H9 (cell line): ENCODE measurements at regions not wholly inside any gene's neighbourhood (a gene's known extent, or its start where the extent isn't known, plus 50 kb on each side); places are given as distances from the start of the nearest gene placed in this dataset.

Experiments
- DNase-seq: peaks from one replicate; pipeline ENCODE4 v3.0.0-alpha.2; 2017
- H2AFZ ChIP-seq: one replicate; pipeline ENCODE4 v1.6.1; 2013; ENCODE audit warnings: mild to moderate bottlenecking, low read length, control low read depth, moderate library complexity
- H2AK5ac ChIP-seq: 2 replicates; pipeline ENCODE4 v1.6.1; 2013; ENCODE audit warnings: low read length, control low read depth, mixed read lengths; ENCODE audit not compliant: insufficient read length
- H2BK120ac ChIP-seq: one replicate; pipeline ENCODE4 v1.6.1; 2013; ENCODE audit warnings: low read depth, mild to moderate bottlenecking, low read length, control low read depth, inconsistent platforms; ENCODE audit not compliant: poor library complexity, severe bottlenecking
- H2BK12ac ChIP-seq: 2 replicates; pipeline ENCODE4 v1.6.1; 2013; ENCODE audit warnings: low read length, control low read depth, mixed read lengths, low read depth; ENCODE audit not compliant: insufficient read length
- H2BK15ac ChIP-seq: 2 replicates; pipeline ENCODE4 v1.6.1; 2013; ENCODE audit warnings: low read depth, low read length, control low read depth
- H2BK20ac ChIP-seq: one replicate; pipeline ENCODE4 v1.6.1; 2013; ENCODE audit warnings: low read depth, mild to moderate bottlenecking, low read length, control low read depth, inconsistent platforms; ENCODE audit not compliant: poor library complexity, severe bottlenecking
- H2BK5ac ChIP-seq: 2 replicates; pipeline ENCODE4 v1.6.1; 2013; ENCODE audit warnings: low read length, control low read depth, mixed read lengths; ENCODE audit not compliant: insufficient read length
- H3K14ac ChIP-seq: 2 replicates; pipeline ENCODE4 v1.6.1; 2013; ENCODE audit warnings: low read length, control low read depth; ENCODE audit not compliant: insufficient read depth
- H3K18ac ChIP-seq: 2 replicates; pipeline ENCODE4 v1.6.1; 2013; ENCODE audit warnings: low read depth, mild to moderate bottlenecking, mixed read lengths, low read length, control low read depth; ENCODE audit not compliant: insufficient read length
- H3K23ac ChIP-seq: 2 replicates; pipeline ENCODE4 v1.6.1; 2013; ENCODE audit warnings: low read length, control low read depth, mixed read lengths, low read depth; ENCODE audit not compliant: insufficient read length
- H3K23me2 ChIP-seq: 2 replicates; pipeline ENCODE4 v1.6.1; 2013; ENCODE audit warnings: low read depth, mild to moderate bottlenecking, mixed read lengths, low read length, control low read depth; ENCODE audit not compliant: insufficient read length, poor library complexity, severe bottlenecking
- H3K27ac ChIP-seq: 2 replicates; pipeline ENCODE4 v1.5.1; 2013; ENCODE audit warnings: low read length, control low read depth, mixed read lengths, low read depth; ENCODE audit not compliant: insufficient read length
- H3K27me3 ChIP-seq: 2 replicates; pipeline ENCODE4 v1.6.1; 2013; ENCODE audit warnings: low read length, control low read depth, inconsistent platforms; ENCODE audit not compliant: insufficient read depth
- H3K4ac ChIP-seq: 2 replicates; pipeline ENCODE4 v1.6.1; 2013; ENCODE audit warnings: low read depth, mild to moderate bottlenecking, control low read depth, inconsistent platforms, low read length, moderate library complexity
- H3K4me1 ChIP-seq: 2 replicates; pipeline ENCODE4 v1.6.1; 2013; ENCODE audit warnings: low read length, control low read depth, inconsistent platforms; ENCODE audit not compliant: insufficient read depth
- H3K4me2 ChIP-seq: 2 replicates; pipeline ENCODE4 v1.6.1; 2013; ENCODE audit warnings: low read length, control low read depth, mixed read lengths; ENCODE audit not compliant: insufficient read length, insufficient read depth
- H3K56ac ChIP-seq: 2 replicates; pipeline ENCODE4 v1.6.1; 2013; ENCODE audit warnings: low read depth, mild to moderate bottlenecking, mixed read lengths, low read length, control low read depth; ENCODE audit not compliant: insufficient read length
- H3K79me1 ChIP-seq: 2 replicates; pipeline ENCODE4 v1.6.1; 2013; ENCODE audit warnings: low read depth, mild to moderate bottlenecking, moderate library complexity, low read length, control low read depth, inconsistent platforms; ENCODE audit not compliant: insufficient read depth, poor library complexity, severe bottlenecking
- H3K79me2 ChIP-seq: 2 replicates; pipeline ENCODE4 v1.6.1; 2013; ENCODE audit warnings: low read length, control low read depth, inconsistent platforms; ENCODE audit not compliant: insufficient read depth
- H3K9ac ChIP-seq: 2 replicates; pipeline ENCODE4 v1.6.1; 2013; ENCODE audit warnings: low read length, control low read depth, mixed read lengths; ENCODE audit not compliant: insufficient read length; ENCODE audit errors: extremely low read depth
- H3K9me3 ChIP-seq: one replicate; pipeline ENCODE4 v1.6.1; 2013; ENCODE audit warnings: low read depth, low read length, inconsistent platforms; ENCODE audit not compliant: control insufficient read depth
- H3T11ph ChIP-seq: one replicate; pipeline ENCODE4 v1.6.1; 2013; ENCODE audit warnings: mild to moderate bottlenecking, low read length, control low read depth, inconsistent platforms
- H4K20me1 ChIP-seq: one replicate; pipeline ENCODE4 v1.6.1; 2013; ENCODE audit not compliant: control insufficient read depth, insufficient read length, insufficient read depth
- H4K5ac ChIP-seq: 2 replicates; pipeline ENCODE4 v1.6.1; 2013; ENCODE audit warnings: low read depth, mild to moderate bottlenecking, mixed read lengths, low read length, control low read depth; ENCODE audit not compliant: insufficient read length
- H4K8ac ChIP-seq: replicated peaks from 2 replicates; pipeline ENCODE4 v1.6.1; 2013; ENCODE audit warnings: low read length, control low read depth, mixed read lengths, low read depth; ENCODE audit not compliant: insufficient read length
- H4K91ac ChIP-seq: 2 replicates; pipeline ENCODE4 v1.6.1; 2013; ENCODE audit warnings: low read depth, mild to moderate bottlenecking, moderate library complexity, mixed read lengths, low read length, control low read depth; ENCODE audit not compliant: insufficient read length
- H3K27ac Mint-ChIP-seq, 3 experiments: 2 replicates in 2 of 3; 3 replicates in 1 of 3; pipeline ENCODE4 v1.8.0; 2020 to 2021; ENCODE audit warnings: mixed read lengths in 3 of 3, mild to moderate bottlenecking in 1 of 3, moderate library complexity in 1 of 3
- H3K27me3 Mint-ChIP-seq: 2 replicates; pipeline ENCODE4 v1.8.0; 2021; ENCODE audit warnings: low read depth, mild to moderate bottlenecking, moderate library complexity, mixed read lengths
- H3K36me3 Mint-ChIP-seq, 3 experiments: 2 replicates in 2 of 3; 3 replicates in 1 of 3; pipeline ENCODE4 v1.8.0; 2020 to 2021; ENCODE audit warnings: low read depth in 3 of 3, mixed read lengths in 3 of 3; ENCODE audit not compliant: insufficient read depth in 1 of 3
- H3K4me1 Mint-ChIP-seq, 2 experiments: 2 replicates each; pipeline ENCODE4 v1.8.0; 2020; ENCODE audit warnings: mixed read lengths in 2 of 2
- H3K4me3 Mint-ChIP-seq, 2 experiments: 2 replicates in 1 of 2; 3 replicates in 1 of 2; pipeline ENCODE4 v1.8.0; 2020 to 2021; ENCODE audit warnings: mild to moderate bottlenecking in 2 of 2, mixed read lengths in 2 of 2, moderate library complexity in 1 of 2
- H3K9me3 Mint-ChIP-seq, 2 experiments: 2 replicates in 1 of 2; 3 replicates in 1 of 2; pipeline ENCODE4 v1.8.0; 2020; ENCODE audit warnings: mild to moderate bottlenecking in 2 of 2, mixed read lengths in 2 of 2, moderate library complexity in 1 of 2
- WGBS: extraction: QIAGEN DNeasy Blood & Tissue Kit; methylation state at CpG from one replicate; pipeline ENCODE4 v1.1.7; 2013; ENCODE audit warnings: missing lambda C conversion rate, low lambda C conversion rate, mixed read lengths; ENCODE audit not compliant: insufficient read length; ENCODE audit errors: extremely low coverage; 5-methylcytosine and 5-hydroxymethylcytosine counted together
- TF ChIP-seq, protein P1 (sequence below): fragments of 200-600 bp; sonication (generic); conservative IDR thresholded peaks from 3 replicates; pipeline ENCODE4 v1.8.0; 2021; ENCODE audit warnings: antibody characterized with exemption, mild to moderate bottlenecking

DNA sequence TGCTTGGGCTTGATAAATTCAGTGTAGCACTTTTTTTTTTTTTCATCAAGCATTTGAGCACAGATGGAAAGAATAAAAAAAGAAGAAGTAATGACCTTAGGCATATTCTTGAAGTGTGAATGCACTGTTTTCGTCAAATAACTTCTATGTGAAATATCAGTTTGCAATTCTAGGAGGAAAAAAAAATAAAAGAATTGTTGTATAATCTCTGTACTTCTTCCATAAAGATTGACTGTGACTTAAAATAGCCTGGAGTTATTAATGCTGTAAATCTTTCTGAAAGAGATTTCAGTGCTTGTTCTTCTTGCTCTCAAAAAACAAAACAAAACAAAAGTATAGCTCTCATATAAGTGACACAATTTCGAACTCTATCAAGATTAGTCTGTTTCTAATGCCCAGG is 536.9 kb upstream of the ZNF608 start:
- H3K27ac Mint-ChIP-seq = no peak overlapping the region
- no peaks in the 10 kb centered on the region for H3K4me1 ChIP-seq
- no peak overlapping the region for H2BK12ac ChIP-seq
- no peak overlapping the region for H3T11ph ChIP-seq
- no peak overlapping the region for H3K14ac ChIP-seq
- no peaks in the 10 kb centered on the region; a peak in 1 of 5 replicates for H3K9me3 Mint-ChIP-seq
- no peak overlapping the region for H2BK5ac ChIP-seq
- no CpG with 5 or more reads among the region's 2 CpGs for WGBS
- H4K5ac ChIP-seq = no peak overlapping the region
- H2BK15ac ChIP-seq = no peak overlapping the region
- no peak overlapping the region for H3K18ac ChIP-seq
- no peaks in the 10 kb centered on the region for H3K79me1 ChIP-seq
- no peak overlapping the region for H2AFZ ChIP-seq
- H4K8ac ChIP-seq = no peak overlapping the region
- no peak overlapping the region for H3K23ac ChIP-seq
- no peaks in the 10 kb centered on the region for H3K27me3 ChIP-seq
- no peak overlapping the region for H2AK5ac ChIP-seq
- no peak overlapping the region for H2BK120ac ChIP-seq
- no peak for DNase-seq
- TF ChIP-seq, protein P1, sequence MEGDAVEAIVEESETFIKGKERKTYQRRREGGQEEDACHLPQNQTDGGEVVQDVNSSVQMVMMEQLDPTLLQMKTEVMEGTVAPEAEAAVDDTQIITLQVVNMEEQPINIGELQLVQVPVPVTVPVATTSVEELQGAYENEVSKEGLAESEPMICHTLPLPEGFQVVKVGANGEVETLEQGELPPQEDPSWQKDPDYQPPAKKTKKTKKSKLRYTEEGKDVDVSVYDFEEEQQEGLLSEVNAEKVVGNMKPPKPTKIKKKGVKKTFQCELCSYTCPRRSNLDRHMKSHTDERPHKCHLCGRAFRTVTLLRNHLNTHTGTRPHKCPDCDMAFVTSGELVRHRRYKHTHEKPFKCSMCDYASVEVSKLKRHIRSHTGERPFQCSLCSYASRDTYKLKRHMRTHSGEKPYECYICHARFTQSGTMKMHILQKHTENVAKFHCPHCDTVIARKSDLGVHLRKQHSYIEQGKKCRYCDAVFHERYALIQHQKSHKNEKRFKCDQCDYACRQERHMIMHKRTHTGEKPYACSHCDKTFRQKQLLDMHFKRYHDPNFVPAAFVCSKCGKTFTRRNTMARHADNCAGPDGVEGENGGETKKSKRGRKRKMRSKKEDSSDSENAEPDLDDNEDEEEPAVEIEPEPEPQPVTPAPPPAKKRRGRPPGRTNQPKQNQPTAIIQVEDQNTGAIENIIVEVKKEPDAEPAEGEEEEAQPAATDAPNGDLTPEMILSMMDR = no peak
- H3K36me3 Mint-ChIP-seq = no peaks in the 10 kb centered on the region
- no peak overlapping the region for H3K4ac ChIP-seq
- no peak overlapping the region for H4K91ac ChIP-seq
- no peaks in the 10 kb centered on the region for H3K9me3 ChIP-seq
- H3K4me1 Mint-ChIP-seq = peaks cover 4% of the 10 kb centered on the region in 2 experiments; a peak in 3 of 4 replicates
- no peak overlapping the region for H3K56ac ChIP-seq
- no peaks in the 10 kb centered on the region for H3K79me2 ChIP-seq
- H3K27ac ChIP-seq = no peak overlapping the region
- H3K4me3 Mint-ChIP-seq = no peak overlapping the region
- no peak overlapping the region for H3K4me2 ChIP-seq
- H2BK20ac ChIP-seq = no peak overlapping the region
- H3K23me2 ChIP-seq = no peaks in the 10 kb centered on the region
- no peaks in the 10 kb centered on the region for H3K27me3 Mint-ChIP-seq
- no peak overlapping the region for H3K9ac ChIP-seq
- H4K20me1 ChIP-seq = no peaks in the 10 kb centered on the region
